ENCODE measurements at regions not wholly inside any gene's neighbourhood (a gene's known extent, or its start where the extent isn't known, plus 50 kb on each side); places are given as distances from the start of the nearest gene placed in this dataset.

GRCh38 chr16:51635181-51635580 lies 484.1 kb upstream of the SALL1 start:
- no peak for TF ChIP-seq POLR2A (IDR thresholded peaks at IDR 0.05)
- TF ChIP-seq CTCF (IDR thresholded peaks at IDR 0.05): no peak
- intact Hi-C loops (cut with DNase I; ENCODE audit: low total_unique reads): no loop called here
- DNase-seq: no peak

GRCh38 chr16:51630076-51630475 lies 479.0 kb upstream of the SALL1 start:
- no peak for TF ChIP-seq CTCF (IDR thresholded peaks at IDR 0.05)
- no peak for TF ChIP-seq POLR2A (IDR thresholded peaks at IDR 0.05)
- Histone ChIP-seq H3K9me3 (no peaks in the 10 kb centered on the region), H3K27me3 (no peaks in the 10 kb centered on the region), H3K4me3 (no peak overlapping the region), H3K4me1 (no peaks in the 10 kb centered on the region), H3K36me3 (no peaks in the 10 kb centered on the region), H3K27ac (no peak overlapping the region)
- no peak for DNase-seq
- intact Hi-C loops (cut with DNase I; ENCODE audit: low total_unique reads): no loop called here

More at GRCh38 chr16:51635181-51635580, 484.1 kb upstream of the SALL1 start:
- Histone ChIP-seq H3K27me3 (no peaks in the 10 kb centered on the region), H3K27ac (no peak overlapping the region), H3K36me3 (no peaks in the 10 kb centered on the region), H3K9me3 (no peaks in the 10 kb centered on the region), H3K4me1 (no peaks in the 10 kb centered on the region), H3K4me3 (no peak overlapping the region)

- TF ChIP-seq POLR2A (IDR thresholded peaks at IDR 0.05): no peak
- no peak for TF ChIP-seq CTCF (IDR thresholded peaks at IDR 0.05)
- H3K9me3 ChIP-seq: no peaks in the 10 kb centered on the region
- intact Hi-C loops (cut with DNase I; ENCODE audit: low total_unique reads): no loop called here
- no peak overlapping the region for H3K4me3 ChIP-seq
- H3K27me3 ChIP-seq: no peaks in the 10 kb centered on the region
- DNase-seq: no peak
- H3K36me3 ChIP-seq: no peaks in the 10 kb centered on the region
- H3K27ac ChIP-seq: no peak overlapping the region
- no peaks in the 10 kb centered on the region for H3K4me1 ChIP-seq
Observed at GRCh38 chr16:51629576-51629975, 478.5 kb upstream of the SALL1 start.

GRCh38 chr16:51624080-51624775 lies 473.2 kb upstream of the SALL1 start:
- no peaks in the 10 kb centered on the region for H3K4me1 ChIP-seq
- H3K27ac ChIP-seq: no peak overlapping the region
- no peak overlapping the region for H3K4me3 ChIP-seq
- TF ChIP-seq CTCF (IDR thresholded peaks at IDR 0.05) (no peak), POLR2A (IDR thresholded peaks at IDR 0.05) (no peak)
- no peak for DNase-seq
- no peaks in the 10 kb centered on the region for H3K36me3 ChIP-seq
- intact Hi-C loops (cut with DNase I; ENCODE audit: low total_unique reads): no loop called here
- no peaks in the 10 kb centered on the region for H3K27me3 ChIP-seq
- no peaks in the 10 kb centered on the region for H3K9me3 ChIP-seq

GRCh38 chr16:51621610-51622009 lies 470.5 kb upstream of the SALL1 start:
- Histone ChIP-seq H3K4me1 (no peaks in the 10 kb centered on the region), H3K9me3 (no peaks in the 10 kb centered on the region), H3K27ac (no peak overlapping the region), H3K27me3 (no peaks in the 10 kb centered on the region), H3K4me3 (no peak overlapping the region), H3K36me3 (no peaks in the 10 kb centered on the region)
- intact Hi-C loops (cut with DNase I; ENCODE audit: low total_unique reads): no loop called here
- TF ChIP-seq CTCF (IDR thresholded peaks at IDR 0.05) (no peak), POLR2A (IDR thresholded peaks at IDR 0.05) (no peak)
- DNase-seq: no peak

All from uterus (tissue), 3 donors.